Urothelium cell line (cell line): ENCODE measurements at regions not wholly inside any gene's neighbourhood (a gene's known extent, or its start where the extent isn't known, plus 50 kb on each side); places are given as distances from the start of the nearest gene placed in this dataset.
A peak's percentile ranks its signal among the peaks of the same experiment; 100 is the strongest.

Experiments used
- DNase-seq: peaks from one replicate; pipeline ENCODE4 v3.0.0; 2011; ENCODE audit warnings: low spot score, mixed read lengths
- FAIRE-seq: peaks from 2 replicates; lab custom pipeline; 2011; peaks lifted over from hg19 to GRCh38; lab: Jason Lieb, UNC

GRCh38 chr4:19925516-19925915 lies 326.2 kb upstream of the SLIT2 start:
- FAIRE-seq (no peak), DNase-seq (no peak)

- DNase-seq (no peak), FAIRE-seq (no peak)
These were observed 326.9 kb upstream of the SLIT2 start for GRCh38 chr4:19924761-19925160.

DNA sequence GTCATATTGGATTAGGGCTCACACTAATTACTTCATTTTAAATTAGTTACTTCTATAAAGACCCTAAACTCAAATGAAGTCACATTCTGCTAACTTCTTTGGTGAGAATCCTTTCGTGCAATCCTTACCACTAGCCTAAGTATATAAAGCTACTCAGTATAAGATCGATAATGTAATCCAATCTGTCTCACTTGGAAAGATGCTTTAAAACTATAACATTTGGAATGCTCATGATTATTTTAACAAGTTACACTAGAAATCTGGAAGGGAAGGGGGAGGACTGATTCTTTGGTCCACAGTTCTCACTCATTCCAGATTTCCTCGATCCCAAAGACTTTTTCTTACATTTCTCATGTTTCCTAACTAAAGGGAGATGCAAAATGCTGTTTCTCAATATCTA lies 336.4 kb upstream of the SLIT2 start:
- FAIRE-seq (no peak), DNase-seq (no peak)

GRCh38 chr4:19913650-19914049 lies 338.1 kb upstream of the SLIT2 start:
- DNase-seq, result no peak
- no peak for FAIRE-seq

DNA sequence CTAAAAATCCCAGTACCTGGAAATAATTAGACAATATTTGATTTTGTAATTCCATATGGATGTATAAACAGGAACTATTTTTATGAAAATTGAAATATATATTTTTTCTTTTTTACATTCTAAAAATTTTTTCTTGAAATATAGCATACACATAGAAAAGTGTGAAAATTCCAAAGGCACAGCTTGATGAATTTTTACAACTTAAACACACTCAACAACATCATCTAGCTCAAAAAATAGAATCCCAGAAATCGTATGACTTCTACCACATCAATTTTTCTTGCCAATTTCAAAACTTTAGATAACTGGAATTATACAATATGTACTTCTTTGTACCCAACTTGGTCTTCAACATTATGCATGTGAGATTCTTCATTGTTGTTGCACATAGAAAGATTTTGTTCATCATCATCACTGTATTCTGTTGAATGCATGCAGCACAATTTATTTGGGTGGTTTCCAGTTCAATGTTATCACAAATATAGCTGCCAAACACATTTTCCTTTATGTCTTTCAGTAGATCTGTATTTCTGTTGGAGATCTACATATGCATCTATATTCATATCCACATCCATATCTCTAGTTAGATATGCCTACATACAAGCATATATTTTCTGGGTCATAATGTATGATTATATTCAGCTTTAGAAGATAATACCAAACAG lies 340.7 kb upstream of the SLIT2 start:
- FAIRE-seq (no peak), DNase-seq (no peak)

DNA sequence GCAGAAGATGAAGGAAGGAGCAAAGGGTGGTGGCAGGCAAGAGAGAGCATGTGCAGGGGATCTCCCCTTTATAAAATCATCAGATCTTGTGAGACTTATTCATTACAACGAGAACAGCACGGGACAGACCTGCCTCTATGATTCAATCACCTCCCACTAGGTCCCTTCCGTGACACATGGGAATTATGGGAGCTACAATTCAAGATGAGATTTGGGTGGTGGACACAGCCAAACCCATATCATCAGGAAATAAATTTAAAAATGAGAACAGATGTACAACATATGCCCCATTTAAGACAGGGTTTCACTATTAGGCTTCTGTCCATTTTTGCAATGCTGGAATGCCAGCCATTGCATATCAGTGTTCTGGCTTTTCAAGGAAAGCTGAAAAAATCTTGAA lies 346.7 kb upstream of the SLIT2 start:
- no peak for FAIRE-seq
- DNase-seq, result no peak

DNA sequence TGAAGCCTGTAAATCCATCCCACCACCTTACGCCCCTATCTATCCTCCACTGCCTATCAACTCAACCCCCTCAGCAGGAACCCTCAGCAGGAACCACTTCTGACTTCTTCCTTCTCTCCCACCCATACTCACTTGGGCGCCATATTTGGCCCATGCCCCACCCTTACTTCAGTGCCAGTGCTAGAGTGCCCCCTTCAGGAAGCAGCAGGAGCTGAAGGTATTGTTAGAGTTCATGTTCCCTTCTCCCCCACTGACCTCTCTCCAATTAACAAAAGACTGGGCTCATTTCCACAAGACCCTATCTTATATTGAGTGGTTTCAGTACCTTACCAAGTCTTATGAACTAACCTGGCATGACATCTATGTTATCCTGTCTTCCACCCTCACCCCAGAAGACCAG lies 363.1 kb upstream of the SLIT2 start:
- no peak for FAIRE-seq

GRCh38 chr4:19883841-19884240 lies 367.9 kb upstream of the SLIT2 start:
- DNase-seq (no peak), FAIRE-seq (no peak)

More for the DNA sequence above, 363.1 kb upstream of the SLIT2 start:
- no peak for DNase-seq

- no peak for DNase-seq
- no peak for FAIRE-seq
These were observed 371.5 kb upstream of the SLIT2 start for GRCh38 chr4:19880206-19880605.

GRCh38 chr4:19879330-19879729 lies 372.4 kb upstream of the SLIT2 start:
- FAIRE-seq, result no peak

DNA sequence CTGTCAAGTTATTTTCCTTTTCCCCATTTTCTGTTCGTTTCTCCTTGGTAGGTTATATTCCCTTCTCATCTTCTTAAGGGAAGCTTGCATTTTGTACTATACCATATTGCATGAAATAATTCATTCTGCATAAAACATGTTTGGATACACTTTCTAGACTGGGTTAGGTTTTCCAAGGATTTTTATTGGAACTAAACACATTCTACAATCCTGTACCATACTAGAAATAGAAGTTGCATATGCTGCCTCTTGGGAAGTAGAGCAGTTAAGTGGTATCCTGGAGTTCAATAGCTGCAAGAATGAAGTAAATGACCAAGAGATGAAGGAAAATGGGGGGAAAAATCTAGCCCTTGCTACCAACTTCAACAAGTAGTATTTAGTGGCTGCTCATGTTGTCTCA lies 393.7 kb upstream of the SLIT2 start:
- FAIRE-seq, result no peak
- no peak for DNase-seq

More at GRCh38 chr4:19879330-19879729, 372.4 kb upstream of the SLIT2 start:
- DNase-seq, result no peak

DNA sequence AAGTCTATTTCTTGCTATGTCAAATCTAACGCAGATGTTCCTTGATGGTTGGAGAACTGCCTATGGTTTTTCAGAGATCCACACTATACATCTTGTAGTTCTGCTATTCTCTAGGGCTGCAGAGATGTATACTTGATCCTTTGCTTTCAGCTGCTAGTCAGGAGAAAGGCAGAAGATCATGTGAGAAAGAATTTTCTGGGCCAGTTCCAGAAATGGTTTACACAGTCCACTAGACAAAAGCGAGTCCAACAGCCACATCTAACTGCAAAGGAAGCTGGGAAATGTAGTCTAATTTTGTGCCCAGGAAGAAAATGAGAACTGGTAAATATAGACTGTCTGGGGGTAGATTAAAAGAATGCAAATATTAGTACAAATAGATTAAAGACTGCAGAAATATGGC lies 394.3 kb upstream of the SLIT2 start:
- no peak for DNase-seq
- no peak for FAIRE-seq

DNA sequence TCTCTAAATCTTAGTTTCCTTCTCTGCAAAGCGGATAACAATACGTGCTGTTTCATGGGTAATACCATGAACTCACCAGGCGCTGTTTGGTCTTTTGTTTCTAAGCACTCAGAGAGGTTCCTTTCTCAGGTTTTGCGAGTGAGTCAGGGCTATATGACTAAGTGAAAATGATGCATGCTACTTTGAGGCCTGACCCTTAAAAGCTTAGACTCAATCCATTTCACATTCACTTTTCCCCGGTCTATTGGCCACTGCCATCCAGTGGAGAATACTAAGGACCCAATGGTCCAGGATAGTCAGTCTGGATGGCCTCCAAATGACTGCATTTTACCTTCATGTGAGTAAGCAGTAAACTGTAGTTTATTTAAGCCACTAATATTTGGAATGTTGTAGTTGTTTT lies 400.8 kb upstream of the SLIT2 start:
- peak; percentile 6 for DNase-seq
- no peak for FAIRE-seq

DNA sequence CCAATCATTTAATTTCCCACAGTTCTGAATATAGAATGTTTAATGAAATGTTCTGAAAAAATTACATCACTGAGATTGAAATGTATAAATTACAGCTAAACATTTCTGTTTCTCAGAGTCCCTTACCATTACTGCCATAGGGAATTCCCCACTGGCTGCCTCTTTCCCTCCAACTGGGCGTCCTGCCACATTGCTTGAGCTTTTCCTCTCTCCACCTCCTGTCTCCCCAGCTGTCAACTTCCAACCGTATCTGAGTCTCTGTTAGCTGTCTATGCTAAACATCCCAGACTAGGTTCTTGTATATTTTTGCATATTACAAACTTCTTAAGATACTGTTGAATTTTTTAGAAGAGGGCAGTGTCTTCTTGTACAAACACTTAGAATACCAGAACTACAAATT lies 407.3 kb upstream of the SLIT2 start:
- DNase-seq (no peak), FAIRE-seq (no peak)

DNA sequence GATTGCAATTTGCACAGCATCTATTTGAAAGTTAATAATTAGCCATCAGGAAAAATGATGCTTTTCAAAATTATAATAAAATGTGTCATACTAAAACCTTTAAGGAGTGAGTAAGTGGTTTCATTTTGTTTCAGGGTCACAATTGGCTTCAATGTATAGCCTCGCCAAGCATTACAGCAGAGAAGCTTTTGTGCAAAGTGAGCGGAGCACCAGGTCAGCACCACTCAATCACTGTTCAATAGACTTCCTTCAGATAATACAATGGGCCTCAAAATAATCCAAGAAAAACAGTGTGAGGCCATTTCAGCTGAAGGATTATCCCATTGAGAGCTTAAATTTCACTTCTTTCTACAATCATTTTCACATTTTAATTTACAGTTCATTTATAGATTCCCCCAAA lies 409.2 kb upstream of the SLIT2 start:
- DNase-seq (no peak), FAIRE-seq (no peak)

DNA sequence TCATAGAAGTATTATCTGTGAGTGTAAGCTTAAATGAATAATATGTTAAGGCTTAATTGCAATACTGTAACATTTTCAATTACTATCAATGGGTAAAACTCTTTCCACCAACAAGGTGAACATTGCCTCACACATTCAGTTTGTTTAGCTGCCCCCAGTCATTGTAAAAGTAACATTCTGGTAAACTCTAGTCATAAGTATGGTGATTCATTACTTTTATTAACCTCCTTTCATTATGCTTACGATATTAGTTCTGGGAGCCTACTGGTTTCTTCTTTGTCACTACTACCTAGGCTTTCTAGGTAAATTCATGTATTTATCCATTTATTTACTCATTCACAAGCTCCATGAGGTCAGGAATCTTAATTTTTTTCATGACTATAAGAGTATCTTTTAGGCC lies 412.8 kb upstream of the SLIT2 start:
- FAIRE-seq (no peak), DNase-seq (no peak)

DNA sequence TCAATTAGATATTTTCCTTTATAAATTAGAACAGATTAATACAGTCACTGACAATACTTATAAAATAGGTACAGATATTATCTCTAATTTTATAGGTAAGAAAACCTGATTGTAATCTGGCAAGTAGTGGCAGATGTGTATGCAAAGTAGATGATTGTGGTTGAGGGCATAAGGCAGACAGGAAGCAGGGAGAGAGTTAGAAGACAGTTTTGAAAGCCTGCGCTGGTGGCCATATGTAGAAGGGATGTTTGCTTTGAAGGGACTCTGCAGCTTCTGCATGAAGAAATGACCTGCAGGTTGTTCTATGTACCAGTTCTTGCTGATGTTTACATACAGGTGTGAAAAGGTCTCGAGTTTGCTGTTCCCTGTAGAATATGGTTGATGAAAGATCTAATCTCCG lies 416.3 kb upstream of the SLIT2 start:
- FAIRE-seq, result no peak
- DNase-seq, result no peak

DNA sequence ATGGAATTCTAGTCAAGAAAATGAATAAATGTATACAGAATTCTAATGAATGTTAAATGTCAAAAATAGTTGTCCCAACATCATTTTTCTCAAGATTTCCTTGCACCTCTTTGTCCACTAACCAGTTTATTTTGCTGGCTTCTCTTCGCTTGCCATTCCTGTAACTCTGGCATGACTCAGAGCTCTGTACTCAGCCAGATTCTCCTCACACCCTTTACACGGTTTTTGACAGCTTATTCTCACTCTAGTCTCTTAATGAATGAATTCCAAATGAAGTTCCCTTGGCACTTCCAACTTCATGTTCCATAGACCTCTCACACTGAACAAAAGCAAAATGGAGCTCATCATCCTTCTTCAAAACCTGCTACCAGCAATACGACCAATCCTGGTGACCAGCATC lies 419.3 kb upstream of the SLIT2 start:
- FAIRE-seq (no peak), DNase-seq (no peak)

DNA sequence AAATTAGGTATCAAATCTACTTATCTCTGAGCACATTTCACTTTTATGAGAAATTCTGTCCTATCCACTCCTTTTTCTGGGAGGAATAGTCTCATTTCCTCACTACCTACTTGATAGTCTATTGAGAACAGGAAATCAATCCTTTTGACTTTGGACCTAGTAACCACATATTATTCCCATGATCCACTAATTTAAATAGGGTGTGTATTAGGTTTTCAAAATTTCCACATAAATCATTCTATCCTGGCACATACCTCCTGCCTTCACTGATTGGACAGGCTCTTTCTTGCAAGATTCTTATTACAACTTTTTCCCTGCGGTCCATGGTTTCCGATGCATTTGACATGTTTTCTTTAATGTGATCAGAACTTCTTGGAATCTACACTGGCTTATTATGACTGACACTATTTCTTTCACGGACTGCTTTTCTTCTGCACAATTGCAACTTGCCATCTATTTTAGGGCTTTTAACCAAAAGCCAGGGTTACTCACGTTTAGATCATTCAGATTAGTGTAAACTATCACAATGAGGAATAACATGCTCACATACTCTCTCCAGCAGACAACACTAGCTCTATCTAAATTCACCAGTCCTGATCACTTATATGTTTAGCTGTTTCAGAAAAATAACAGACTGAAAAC lies 419.9 kb upstream of the SLIT2 start:
- DNase-seq (no peak), FAIRE-seq (no peak)

GRCh38 chr4:19829101-19829500 lies 422.6 kb upstream of the SLIT2 start:
- DNase-seq (no peak), FAIRE-seq (no peak)

GRCh38 chr4:19823781-19824180 lies 427.9 kb upstream of the SLIT2 start:
- DNase-seq (no peak), FAIRE-seq (no peak)

GRCh38 chr4:19819737-19820136 lies 432.0 kb upstream of the SLIT2 start:
- DNase-seq, result no peak
- no peak for FAIRE-seq

GRCh38 chr4:19809989-19810388 lies 441.7 kb upstream of the SLIT2 start:
- FAIRE-seq (no peak), DNase-seq (no peak)
